Rectal smooth muscle tissue (tissue), 1 donor: ENCODE measurements at regions not wholly inside any gene's neighbourhood (a gene's known extent, or its start where the extent isn't known, plus 50 kb on each side); places are given as distances from the start of the nearest gene placed in this dataset.

Source experiments
- H3K27ac ChIP-seq: one replicate; pipeline ENCODE4 v1.7.0; 2013; ENCODE audit warnings: low read depth, low read length, inconsistent platforms
- H3K27me3 ChIP-seq: one replicate; pipeline ENCODE4 v1.7.0; 2013; ENCODE audit warnings: low read length; ENCODE audit not compliant: control insufficient read depth, insufficient read depth
- H3K36me3 ChIP-seq: one replicate; pipeline ENCODE4 v1.7.0; 2013; ENCODE audit warnings: low read length; ENCODE audit not compliant: control insufficient read depth, insufficient read depth
- H3K4me1 ChIP-seq: one replicate; pipeline ENCODE4 v1.7.0; 2013; ENCODE audit warnings: low read length; ENCODE audit not compliant: control insufficient read depth, insufficient read depth
- H3K4me3 ChIP-seq: one replicate; pipeline ENCODE4 v1.7.0; 2013; ENCODE audit warnings: low read length
- H3K9ac ChIP-seq: one replicate; pipeline ENCODE4 v1.7.0; 2013; ENCODE audit warnings: low read length

DNA sequence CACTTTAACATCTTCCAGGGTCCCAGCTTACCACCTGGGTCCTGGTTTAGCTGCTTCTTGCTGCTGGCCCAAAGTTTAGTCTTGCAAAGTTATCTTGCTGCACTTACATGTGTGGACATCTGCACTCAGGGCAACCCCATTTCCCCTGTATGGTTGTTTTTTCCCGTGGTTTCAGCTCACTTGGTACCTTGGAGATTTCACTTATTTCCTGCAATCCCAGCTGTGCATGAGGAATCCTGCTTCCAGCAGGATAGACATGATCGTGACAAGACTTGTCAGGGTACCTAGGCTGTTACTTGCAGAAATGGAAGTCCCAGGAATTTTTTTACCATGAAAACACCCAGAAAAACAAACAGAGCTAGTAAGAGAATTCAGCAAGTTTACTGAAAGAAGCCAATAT is 95.9 kb upstream of the LEP start:
- Histone ChIP-seq H3K36me3 (no peaks in the 10 kb centered on the region), H3K4me1 (no peaks in the 10 kb centered on the region), H3K4me3 (no peak overlapping the region), H3K9ac (no peak overlapping the region), H3K27me3 (peaks cover 3% of the 10 kb centered on the region), H3K27ac (no peak overlapping the region)

DNA sequence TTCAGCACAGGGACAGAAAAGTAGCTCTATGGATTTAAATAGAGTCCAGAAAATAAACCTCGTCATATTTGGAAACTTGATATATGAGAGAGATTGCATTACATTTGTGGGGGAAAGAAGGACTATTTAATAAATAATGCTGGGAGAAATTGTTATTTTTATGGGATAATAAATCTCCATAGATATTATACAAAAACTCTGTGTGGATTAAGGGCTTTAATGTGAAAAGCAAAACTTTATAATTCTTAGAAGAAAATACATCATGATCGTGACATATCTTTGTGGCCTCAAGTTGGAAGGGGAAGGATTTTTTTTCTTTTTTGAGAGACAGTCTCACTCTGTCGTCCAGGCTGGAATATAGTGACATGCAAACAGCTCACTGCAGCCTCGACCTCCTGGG is 95.0 kb upstream of the LEP start:
- Histone ChIP-seq H3K27me3 (peaks cover 3% of the 10 kb centered on the region), H3K9ac (no peak overlapping the region), H3K27ac (no peak overlapping the region), H3K4me1 (no peaks in the 10 kb centered on the region), H3K36me3 (no peaks in the 10 kb centered on the region), H3K4me3 (no peak overlapping the region)

DNA sequence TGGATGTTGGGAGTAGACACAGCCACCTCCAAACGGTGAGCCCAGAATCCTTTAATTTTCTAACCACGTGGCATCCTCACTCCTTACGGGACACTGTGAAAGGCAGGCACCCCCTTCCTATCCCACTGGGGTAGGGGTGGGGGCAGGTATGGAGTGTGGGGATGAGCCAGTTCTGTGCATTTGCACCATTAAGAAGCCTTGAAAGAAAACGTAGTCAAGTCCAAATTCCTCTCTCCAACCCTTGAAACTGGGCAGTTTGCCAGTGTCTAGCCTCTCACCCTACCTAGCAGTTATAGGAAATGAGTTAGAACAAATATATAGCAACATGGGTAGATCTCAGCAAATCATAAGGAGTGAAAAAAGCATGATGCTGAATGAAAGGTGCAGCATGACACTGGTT is 92.4 kb upstream of the LEP start:
- no peaks in the 10 kb centered on the region for H3K4me1 ChIP-seq
- no peak overlapping the region for H3K9ac ChIP-seq
- peaks cover 3% of the 10 kb centered on the region for H3K27me3 ChIP-seq
- H3K4me3 ChIP-seq, result no peak overlapping the region
- no peaks in the 10 kb centered on the region for H3K36me3 ChIP-seq
- no peak overlapping the region for H3K27ac ChIP-seq

DNA sequence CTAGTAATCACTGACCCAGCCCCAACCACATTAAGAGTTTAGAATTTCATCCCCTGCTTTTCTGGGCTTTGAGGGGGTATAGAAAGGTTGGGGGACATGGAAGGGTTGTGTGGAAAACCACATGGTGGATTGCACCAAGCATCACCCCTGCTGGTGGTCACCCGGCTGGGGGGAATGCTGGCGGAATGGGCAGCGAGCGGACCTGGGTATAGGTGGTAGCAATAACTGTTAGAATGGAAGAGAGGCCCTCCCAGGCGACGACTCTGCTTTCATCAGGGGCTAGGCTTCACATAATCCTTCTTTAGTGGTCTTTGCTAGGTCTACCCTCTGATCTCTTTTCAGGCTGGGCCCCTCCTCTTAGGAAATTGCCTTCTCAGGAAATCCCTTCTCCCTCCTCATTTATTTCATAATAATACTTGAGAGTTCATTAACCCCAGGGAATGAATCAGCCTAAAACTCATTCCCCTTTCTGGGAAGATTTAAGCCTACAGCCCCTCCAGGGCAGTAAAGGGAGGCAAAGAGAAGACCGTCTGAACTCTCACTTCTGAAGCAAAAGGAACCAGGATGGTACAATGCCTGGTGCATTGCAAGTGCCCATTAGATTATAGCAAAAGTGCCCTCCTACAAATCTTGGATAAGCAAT is 90.7 kb upstream of the LEP start:
- no peaks in the 10 kb centered on the region for H3K36me3 ChIP-seq
- H3K9ac ChIP-seq, result no peak overlapping the region
- H3K27ac ChIP-seq, result no peak overlapping the region
- no peaks in the 10 kb centered on the region for H3K4me1 ChIP-seq
- peaks cover 3% of the 10 kb centered on the region for H3K27me3 ChIP-seq
- H3K4me3 ChIP-seq, result no peak overlapping the region

DNA sequence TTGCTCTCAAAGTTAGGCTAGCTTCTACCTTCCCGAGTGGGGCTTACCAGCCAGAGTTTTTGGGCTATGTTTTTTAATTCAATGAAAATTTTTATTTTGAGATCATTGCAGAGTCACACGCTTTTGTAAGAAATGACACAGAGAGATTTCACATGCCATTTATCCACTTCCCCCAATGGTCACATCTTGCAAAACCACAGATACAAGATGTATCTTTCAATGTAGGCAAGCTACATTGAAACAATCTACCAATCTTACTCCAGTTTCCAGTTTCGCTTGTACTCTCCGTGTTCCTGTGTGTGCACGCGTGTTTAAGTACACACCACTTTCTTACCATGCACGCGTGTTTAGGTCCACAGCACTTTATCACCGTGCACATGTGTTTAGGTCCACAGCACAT is 89.4 kb upstream of the LEP start:
- Histone ChIP-seq H3K4me1 (no peaks in the 10 kb centered on the region), H3K27me3 (peaks cover 3% of the 10 kb centered on the region), H3K9ac (no peak overlapping the region), H3K4me3 (no peak overlapping the region), H3K36me3 (no peaks in the 10 kb centered on the region), H3K27ac (no peak overlapping the region)

DNA sequence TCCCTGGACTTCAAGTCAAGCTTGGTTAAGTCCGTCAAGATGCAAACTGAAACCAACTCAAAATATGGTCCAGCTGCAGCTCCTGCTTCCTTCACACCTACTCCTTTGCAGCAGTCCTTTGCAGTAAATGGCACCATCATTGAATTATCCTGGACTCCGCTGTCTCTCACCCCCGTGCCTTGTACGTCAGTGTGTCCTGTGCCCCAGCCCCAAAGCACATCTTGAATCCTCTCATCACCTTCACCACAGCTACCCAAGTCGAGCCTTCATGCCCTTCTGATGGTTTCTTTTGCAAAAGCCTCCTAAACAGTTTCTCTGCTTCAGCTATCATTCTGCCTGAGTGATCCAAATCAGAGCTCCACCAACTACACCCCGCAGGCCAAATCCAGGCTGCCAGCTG is 88.4 kb upstream of the LEP start:
- H3K9ac ChIP-seq, result no peak overlapping the region
- H3K4me3 ChIP-seq, result no peak overlapping the region
- H3K27me3 ChIP-seq, result peaks cover 3% of the 10 kb centered on the region
- no peaks in the 10 kb centered on the region for H3K36me3 ChIP-seq
- no peak overlapping the region for H3K27ac ChIP-seq
- no peaks in the 10 kb centered on the region for H3K4me1 ChIP-seq

DNA sequence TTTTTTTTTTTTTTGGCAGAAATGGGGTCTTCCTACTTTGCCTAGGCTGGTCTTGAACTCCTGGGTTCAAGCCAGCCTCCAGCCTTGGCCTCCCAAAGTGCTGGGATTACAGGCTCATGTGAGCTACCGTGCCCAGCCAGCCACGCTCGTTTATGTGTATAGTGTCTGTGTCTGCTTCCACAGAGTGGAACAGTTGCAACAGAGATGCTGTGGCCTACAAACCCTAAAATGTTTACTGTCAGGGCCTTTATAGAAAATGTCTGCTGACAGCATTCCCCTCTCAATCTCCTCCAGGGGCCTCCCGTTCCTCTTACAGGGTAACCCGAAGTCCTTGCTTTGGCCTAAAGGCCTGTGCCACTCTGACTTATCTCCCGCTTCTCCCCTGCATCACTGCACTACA is 87.6 kb upstream of the LEP start:
- no peak overlapping the region for H3K4me3 ChIP-seq
- H3K27ac ChIP-seq, result no peak overlapping the region
- H3K36me3 ChIP-seq, result no peaks in the 10 kb centered on the region
- H3K9ac ChIP-seq, result no peak overlapping the region
- H3K27me3 ChIP-seq, result peaks cover under 1% of the 10 kb centered on the region
- no peaks in the 10 kb centered on the region for H3K4me1 ChIP-seq

DNA sequence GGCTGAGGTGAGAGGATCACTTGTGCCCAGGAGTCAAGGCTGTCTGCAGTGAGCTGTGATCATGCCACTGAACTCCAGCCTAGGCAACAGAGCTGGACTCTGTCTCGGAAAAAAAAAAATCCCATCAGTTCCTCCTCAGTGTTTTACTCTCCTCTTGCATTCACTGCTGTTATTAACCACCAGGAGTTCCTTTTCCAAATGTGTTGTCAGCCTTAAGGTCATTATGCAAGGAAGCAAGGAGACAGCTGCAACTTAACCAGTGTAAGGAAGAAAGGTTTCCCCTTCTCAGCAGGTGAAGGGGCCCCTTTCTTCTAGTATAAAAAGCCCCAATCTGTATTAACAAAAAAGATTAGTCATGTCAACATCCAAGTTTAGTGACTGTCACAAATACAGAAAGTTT is 86.6 kb upstream of the LEP start:
- no peak overlapping the region for H3K4me3 ChIP-seq
- H3K27me3 ChIP-seq, result no peaks in the 10 kb centered on the region
- no peak overlapping the region for H3K9ac ChIP-seq

DNA sequence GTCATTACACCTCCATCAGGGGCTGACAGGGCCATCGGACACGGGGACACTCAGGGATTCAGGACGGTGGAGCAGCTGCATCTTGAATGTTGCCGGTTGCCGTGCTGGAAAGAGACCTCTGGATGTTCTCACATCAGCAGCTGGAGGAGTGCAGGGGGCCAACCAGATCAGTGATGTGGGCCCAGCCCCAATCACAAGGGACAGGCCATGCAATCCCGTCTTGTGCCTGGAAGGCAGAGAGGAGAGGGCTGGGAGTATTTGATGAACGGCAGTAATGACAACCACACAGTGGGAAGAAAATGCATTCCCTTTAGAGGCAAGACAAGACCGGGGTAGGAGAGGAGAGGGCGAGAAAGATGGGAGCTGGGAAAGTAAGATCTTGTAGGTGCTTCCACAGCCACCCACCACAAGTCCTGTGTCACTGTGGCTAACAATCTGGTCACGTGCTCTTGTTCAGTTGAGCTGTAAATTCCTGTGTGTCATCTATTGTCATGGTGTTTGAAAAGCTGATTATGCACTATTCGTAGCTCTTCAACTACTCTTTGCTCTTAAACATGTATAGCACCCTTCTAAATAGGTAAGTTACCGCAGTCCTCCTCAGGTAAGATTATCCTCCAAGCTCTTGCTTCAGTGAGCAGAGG is 85.9 kb upstream of the LEP start:
- H3K4me3 ChIP-seq, result no peak overlapping the region
- no peaks in the 10 kb centered on the region for H3K27me3 ChIP-seq
- H3K36me3 ChIP-seq, result no peaks in the 10 kb centered on the region
- H3K4me1 ChIP-seq, result no peaks in the 10 kb centered on the region
- no peak overlapping the region for H3K9ac ChIP-seq
- no peak overlapping the region for H3K27ac ChIP-seq

More for the DNA sequence above, 86.6 kb upstream of the LEP start:
- Histone ChIP-seq H3K4me1 (no peaks in the 10 kb centered on the region), H3K36me3 (no peaks in the 10 kb centered on the region), H3K27ac (no peak overlapping the region)

DNA sequence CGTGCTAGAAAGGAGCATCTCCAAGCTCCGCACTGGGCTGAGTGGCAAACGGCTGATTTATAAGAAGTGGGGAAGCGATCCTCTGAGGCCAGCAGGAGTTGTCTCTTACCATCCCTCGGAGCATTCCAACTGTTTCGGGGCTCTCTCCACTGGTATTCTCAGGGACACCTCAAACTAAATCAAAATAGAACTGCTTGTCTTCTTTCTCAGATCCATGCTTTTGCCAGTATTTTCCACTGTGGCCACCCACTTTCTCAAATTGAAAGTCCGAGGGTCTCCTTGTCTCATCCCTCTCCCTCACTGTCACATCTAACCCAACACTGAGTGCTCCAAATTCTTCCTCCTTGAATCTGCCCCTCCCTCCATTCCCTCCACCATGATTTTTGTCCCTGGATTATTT is 83.2 kb upstream of the LEP start:
- no peak overlapping the region for H3K27ac ChIP-seq
- H3K27me3 ChIP-seq, result no peaks in the 10 kb centered on the region
- no peak overlapping the region for H3K4me3 ChIP-seq
- H3K4me1 ChIP-seq, result no peaks in the 10 kb centered on the region
- H3K9ac ChIP-seq, result no peak overlapping the region
- H3K36me3 ChIP-seq, result no peaks in the 10 kb centered on the region

DNA sequence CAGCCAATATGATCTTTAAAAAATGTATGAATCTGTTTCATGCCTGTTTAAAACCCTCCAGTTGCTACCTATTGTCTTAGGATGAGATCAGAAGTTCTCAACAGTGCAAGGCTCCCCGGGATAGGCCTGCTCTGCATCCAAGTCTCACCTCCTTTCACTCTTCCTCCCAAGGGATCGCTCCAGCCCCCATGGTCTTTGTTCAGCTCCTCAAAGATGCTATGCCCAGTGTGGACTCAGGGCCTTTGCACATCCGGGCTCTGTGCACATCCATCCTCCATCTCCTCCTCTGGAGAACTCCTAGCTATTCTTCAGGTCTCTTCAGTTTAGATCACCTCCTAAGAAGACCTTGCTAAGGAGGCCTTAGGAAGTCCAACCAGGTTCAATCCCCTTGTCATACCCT is 82.7 kb upstream of the LEP start:
- Histone ChIP-seq H3K36me3 (no peaks in the 10 kb centered on the region), H3K4me3 (no peak overlapping the region), H3K27ac (no peak overlapping the region), H3K27me3 (no peaks in the 10 kb centered on the region), H3K9ac (no peak overlapping the region), H3K4me1 (no peaks in the 10 kb centered on the region)

DNA sequence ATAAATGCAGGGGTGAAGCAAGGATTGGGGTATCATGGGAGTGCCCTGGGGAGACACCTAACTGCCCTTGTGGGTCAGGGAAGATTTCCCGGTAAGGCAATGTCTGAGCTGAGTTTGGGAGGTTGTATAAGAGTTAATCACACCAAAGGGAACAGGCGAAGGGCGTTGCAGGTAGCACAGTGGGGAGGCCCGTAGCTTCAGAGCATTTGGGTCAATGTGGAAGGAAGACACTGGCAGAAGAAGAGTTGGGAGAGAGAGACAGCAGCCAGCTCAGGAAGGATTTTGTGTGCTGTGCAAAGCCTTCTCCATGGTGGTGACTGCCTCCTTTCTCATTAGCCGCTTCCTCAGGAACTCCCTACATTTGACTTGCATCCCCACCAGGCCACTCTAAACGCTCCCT is 80.8 kb upstream of the LEP start:
- H3K9ac ChIP-seq, result no peak overlapping the region
- peaks cover 6% of the 10 kb centered on the region for H3K27me3 ChIP-seq
- no peak overlapping the region for H3K4me3 ChIP-seq
- no peaks in the 10 kb centered on the region for H3K36me3 ChIP-seq
- H3K27ac ChIP-seq, result no peak overlapping the region
- H3K4me1 ChIP-seq, result no peaks in the 10 kb centered on the region

DNA sequence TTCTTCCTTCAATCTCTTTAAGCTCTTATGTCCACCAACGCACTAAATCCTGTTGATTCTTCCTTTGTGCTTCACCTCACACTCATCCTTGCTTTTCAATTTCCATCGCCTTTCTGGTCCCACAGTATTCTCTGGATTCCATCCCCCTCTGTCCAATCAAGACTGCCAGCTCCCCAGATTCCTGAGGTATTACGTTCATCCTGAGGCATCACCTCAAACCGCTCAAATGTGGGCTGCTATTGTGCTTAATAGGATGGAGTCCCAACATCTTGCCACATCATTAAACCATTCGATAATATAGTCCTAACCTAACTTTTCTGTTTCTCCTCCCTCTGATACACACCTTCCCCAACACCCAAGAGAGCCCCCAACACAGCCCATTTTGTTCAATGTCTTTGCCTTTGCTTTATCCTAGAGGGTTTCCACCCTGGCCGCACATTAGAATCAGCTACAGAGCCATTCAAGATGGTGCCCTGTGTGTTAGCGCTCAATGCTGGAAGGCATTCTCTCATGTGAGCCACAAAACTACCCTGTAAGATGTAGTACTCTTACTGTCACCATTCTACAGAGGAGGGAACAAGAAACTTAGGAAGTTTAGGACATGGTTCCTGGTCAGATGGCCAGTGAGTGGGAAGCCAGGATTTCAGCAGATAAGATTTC is 79.5 kb upstream of the LEP start:
- H3K9ac ChIP-seq, result no peak overlapping the region
- H3K4me1 ChIP-seq, result no peaks in the 10 kb centered on the region
- H3K4me3 ChIP-seq, result no peak overlapping the region
- H3K27me3 ChIP-seq, result peaks cover 17% of the 10 kb centered on the region
- H3K27ac ChIP-seq, result no peak overlapping the region
- no peaks in the 10 kb centered on the region for H3K36me3 ChIP-seq
